PC-9 (cell line): ENCODE measurements at regions not wholly inside any gene's neighbourhood (a gene's known extent, or its start where the extent isn't known, plus 50 kb on each side); places are given as distances from the start of the nearest gene placed in this dataset.
"Not testable (repeated sequence)": the region's sequence is repeated elsewhere in the genome, so short reads cannot be mapped to it uniquely, and the experiment has no call there.

ENCODE experiments used
- BruUV-seq: library from RNA; stranded (reverse); fragments of 400-500 nt; replicated peaks from 2 replicates; lab custom pipeline; 2021; lab: Mats Ljungman, UMichigan
- CTCF ChIA-PET: fragments of 300-600 bp; sonication (Branson Sonifier 250); formaldehyde crosslinking; loops from one replicate; lab custom pipeline; 2022; ENCODE audit warnings: antibody characterized with exemption; lab: Charles Lee
- POLR2A ChIA-PET: fragments of 300-600 bp; sonication (Branson Sonifier 250); formaldehyde crosslinking; loops from one replicate; lab custom pipeline; 2022; ENCODE audit warnings: antibody characterized with exemption; ENCODE audit not compliant: unreplicated experiment; lab: Charles Lee
- DNase-seq, 2 experiments: peaks; one replicate each; pipeline versions ENCODE4 v3.0.0 to v3.0.0-alpha.2; 2015 to 2022; ENCODE audit warnings: mixed read lengths in 1 of 2
- H2AFZ ChIP-seq: fragments of 200-600 bp; sonication (generic); 2 replicates; pipeline ENCODE4 v1.8.1; 2017; ENCODE audit warnings: antibody characterized with exemption
- H3F3A ChIP-seq: fragments of 200-600 bp; sonication (generic); 2 replicates; pipeline ENCODE4 v1.8.1; 2017; ENCODE audit warnings: antibody characterized with exemption, mild to moderate bottlenecking, low read depth; ENCODE audit not compliant: insufficient read depth
- H3K27ac ChIP-seq: fragments of 200-600 bp; sonication (generic); 2 replicates; pipeline ENCODE4 v1.6.1; 2016; ENCODE audit warnings: mixed run types
- H3K27me3 ChIP-seq: fragments of 200-600 bp; sonication (generic); 2 replicates; pipeline ENCODE4 v1.6.1; 2016; ENCODE audit warnings: low read depth, mixed run types; ENCODE audit not compliant: insufficient read depth
- H3K36me3 ChIP-seq: fragments of 200-600 bp; sonication (generic); 2 replicates; pipeline ENCODE4 v1.6.1; 2016; ENCODE audit warnings: low read depth, mixed run types
- H3K4me1 ChIP-seq: fragments of 200-600 bp; sonication (generic); replicated peaks from 2 replicates; pipeline ENCODE4 v1.6.1; 2016; ENCODE audit warnings: mixed run types; ENCODE audit not compliant: insufficient read depth
- H3K4me2 ChIP-seq: fragments of 200-600 bp; sonication (generic); 2 replicates; pipeline ENCODE4 v1.6.1; 2017; ENCODE audit warnings: mixed run types
- H3K4me3 ChIP-seq: fragments of 200-600 bp; sonication (generic); 2 replicates; pipeline ENCODE4 v1.6.1; 2016; ENCODE audit warnings: mixed run types
- H3K79me2 ChIP-seq: fragments of 200-600 bp; sonication (generic); 2 replicates; pipeline ENCODE4 v1.6.1; 2017; ENCODE audit warnings: low read depth, mixed run types
- H3K9me2 ChIP-seq: fragments of 200-600 bp; sonication (generic); 2 replicates; pipeline ENCODE4 v1.8.1; 2017; ENCODE audit warnings: mild to moderate bottlenecking; ENCODE audit not compliant: insufficient read depth
- H3K9me3 ChIP-seq: fragments of 200-600 bp; sonication (generic); 2 replicates; pipeline ENCODE4 v1.8.1; 2016; ENCODE audit warnings: low read depth; ENCODE audit not compliant: insufficient read depth
- H4K20me1 ChIP-seq: fragments of 200-600 bp; sonication (generic); 2 replicates; pipeline ENCODE4 v1.8.1; 2017; ENCODE audit not compliant: insufficient read depth
- CTCF ChIP-seq: fragments of 200-600 bp; sonication (generic); conservative IDR thresholded peaks from 2 replicates; pipeline ENCODE4 v1.6.1; 2017; ENCODE audit warnings: mixed run types, antibody characterized with exemption, mild to moderate bottlenecking, moderate library complexity
- EZH2 ChIP-seq: fragments of 200-600 bp; sonication (generic); IDR thresholded peaks from 2 replicates; pipeline ENCODE4 v1.8.0; 2017; ENCODE audit warnings: antibody characterized with exemption, low read depth
- intact Hi-C: fragments of 100-400 bp; cut with micrococcal nuclease; formaldehyde crosslinking; loops from one replicate; pipeline ENCODE4 v1.10.0; 2022; ENCODE audit not compliant: unreplicated experiment

- ChIA-PET CTCF (no interaction called here), POLR2A (no interaction called here)
- intact Hi-C loops = no loop called here
- no peaks in the 10 kb centered on the region for H3K36me3 ChIP-seq
- H3K27me3 ChIP-seq = no peaks in the 10 kb centered on the region
- H3F3A ChIP-seq = no peaks in the 10 kb centered on the region
- peaks cover 25% of the 10 kb centered on the region for H3K4me1 ChIP-seq
- DNase-seq = no peak
- H2AFZ ChIP-seq = no peak overlapping the region
- H3K4me2 ChIP-seq = no peak overlapping the region
- H3K9me3 ChIP-seq = no peaks in the 10 kb centered on the region; the same call in 1 of the 2 replicates
- H3K4me3 ChIP-seq = no peak overlapping the region
- BruUV-seq = no TSS peak
- no peak for TF ChIP-seq EZH2
- TF ChIP-seq CTCF = no peak
- H3K27ac ChIP-seq = no peak overlapping the region
- H3K79me2 ChIP-seq = no peaks in the 10 kb centered on the region
- no peaks in the 10 kb centered on the region; the same call in 1 of the 2 replicates for H3K9me2 ChIP-seq
- no peaks in the 10 kb centered on the region for H4K20me1 ChIP-seq
Observed at GRCh38 chr20:19048995-19049501, 163.4 kb upstream of the SLC24A3 start.

- intact Hi-C loops = no loop called here
- Histone ChIP-seq H3K79me2 (no peaks in the 10 kb centered on the region), H3K4me1 (peaks cover 25% of the 10 kb centered on the region), H3K4me3 (no peak overlapping the region), H3K9me2 (no peaks in the 10 kb centered on the region; the same call in 1 of the 2 replicates), H4K20me1 (no peaks in the 10 kb centered on the region), H3K9me3 (no peaks in the 10 kb centered on the region; the same call in 1 of the 2 replicates), H3K4me2 (no peak overlapping the region), H3K27me3 (no peaks in the 10 kb centered on the region), H3K36me3 (no peaks in the 10 kb centered on the region), H2AFZ (no peak overlapping the region), H3K27ac (no peak overlapping the region), H3F3A (no peaks in the 10 kb centered on the region)
- ChIA-PET CTCF (no interaction called here), POLR2A (no interaction called here)
- TF ChIP-seq EZH2 (no peak), CTCF (no peak)
- BruUV-seq = no TSS peak
- no peak for DNase-seq
Observed at GRCh38 chr20:19049514-19049913, 162.9 kb upstream of the SLC24A3 start.

GRCh38 chr20:19056909-19057308 lies 155.5 kb upstream of the SLC24A3 start:
- no peak overlapping the region for H3K4me2 ChIP-seq
- no peaks in the 10 kb centered on the region for H3K27me3 ChIP-seq
- H4K20me1 ChIP-seq = no peaks in the 10 kb centered on the region
- POLR2A ChIA-PET = no interaction called here
- no peaks in the 10 kb centered on the region for H3F3A ChIP-seq
- H3K4me1 ChIP-seq = no peaks in the 10 kb centered on the region
- H3K27ac ChIP-seq = no peak overlapping the region
- no peaks in the 10 kb centered on the region for H3K79me2 ChIP-seq
- H3K4me3 ChIP-seq = no peak overlapping the region
- CTCF ChIA-PET = no interaction called here
- no peak for DNase-seq
- intact Hi-C loops = no loop called here
- H3K9me2 ChIP-seq = no peaks in the 10 kb centered on the region; the same call in 1 of the 2 replicates
- TF ChIP-seq EZH2 = no peak
- no peak for TF ChIP-seq CTCF
- no peaks in the 10 kb centered on the region for H3K36me3 ChIP-seq
- no peaks in the 10 kb centered on the region; the same call in 1 of the 2 replicates for H3K9me3 ChIP-seq
- no peak overlapping the region for H2AFZ ChIP-seq
- no TSS peak for BruUV-seq

GRCh38 chr20:19064788-19065187 lies 147.7 kb upstream of the SLC24A3 start:
- H3K9me2 ChIP-seq, BruUV-seq, CTCF ChIA-PET, H3K4me2 ChIP-seq, intact Hi-C loops, H3K36me3 ChIP-seq, H3K9me3 ChIP-seq, H3K27me3 ChIP-seq, H3K79me2 ChIP-seq, H3F3A ChIP-seq, H3K27ac ChIP-seq, DNase-seq, H2AFZ ChIP-seq, H3K4me1 ChIP-seq, H3K4me3 ChIP-seq, H4K20me1 ChIP-seq, POLR2A ChIA-PET: not testable (repeated sequence)
